ENCODE measurements at regions not wholly inside any gene's neighbourhood (a gene's known extent, or its start where the extent isn't known, plus 50 kb on each side); places are given as distances from the start of the nearest gene placed in this dataset.

DNA sequence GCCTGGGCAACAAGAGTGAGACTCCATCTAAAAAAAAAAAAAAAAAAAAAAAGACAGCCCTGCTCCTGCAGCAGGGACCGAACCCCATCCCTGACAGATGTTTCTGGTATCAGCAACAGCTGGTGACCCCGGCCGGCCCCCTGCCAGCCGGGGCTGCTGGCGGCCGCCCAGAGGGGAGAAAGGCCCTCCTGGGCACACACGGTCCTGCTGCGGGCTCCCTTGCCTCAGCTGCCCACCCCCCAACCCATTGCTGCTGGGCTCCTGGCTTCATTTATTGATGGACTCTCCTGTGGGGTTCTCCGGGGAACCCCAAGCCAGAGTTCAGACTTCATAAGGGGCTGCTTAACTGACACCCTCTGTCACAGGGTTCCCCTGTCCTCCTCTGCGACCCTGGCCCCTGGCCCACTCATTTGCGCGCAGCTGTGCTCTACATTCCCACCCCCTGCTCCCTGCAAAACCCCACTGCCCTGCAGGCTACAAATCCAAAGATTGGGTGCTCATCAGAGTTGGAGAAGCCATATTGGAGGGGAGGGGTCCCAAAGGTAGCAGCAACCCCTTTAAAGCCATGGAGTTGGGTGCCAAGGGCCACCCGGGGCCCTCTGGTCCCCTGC lies 103.6 kb upstream of the RTL1 start:
- ATAC-seq (ENCODE audit: low read depth in 2 of 2) (no peak), DNase-seq (no peak)
- H3K9me3 Mint-ChIP-seq, result peaks cover 1 to 8% (median 7%) of the 10 kb centered on the region in 7 donors
- peaks cover 4 to 23% (median 13%) of the 10 kb centered on the region in 3 donors for H3K4me1 Mint-ChIP-seq
- H3K36me3 Mint-ChIP-seq, result peaks cover 0 to under 1% of the 10 kb centered on the region in 2 donors
- no peak overlapping the region for H3K4me3 Mint-ChIP-seq
- H3K27me3 Mint-ChIP-seq, result peaks cover 4 to 30% (median 16%) of the 10 kb centered on the region in 3 donors
- H3K27ac Mint-ChIP-seq, result no peak overlapping the region

- Mint-ChIP-seq H3K9me3 (peaks cover 4 to 14% (median 12%) of the 10 kb centered on the region in 7 donors), H3K4me3 (no peak overlapping the region), H3K27ac (no peak overlapping the region), H3K27me3 (peaks cover 4 to 25% (median 15%) of the 10 kb centered on the region in 3 donors), H3K36me3 (peaks cover 0 to 3% of the 10 kb centered on the region in 2 donors), H3K4me1 (peaks cover 4 to 23% (median 13%) of the 10 kb centered on the region in 3 donors)
- ATAC-seq (ENCODE audit: low read depth in 2 of 2) (no peak), DNase-seq (no peak)
Measured at GRCh38 chr14:101007765-101008164, 104.2 kb upstream of the RTL1 start.

DNA sequence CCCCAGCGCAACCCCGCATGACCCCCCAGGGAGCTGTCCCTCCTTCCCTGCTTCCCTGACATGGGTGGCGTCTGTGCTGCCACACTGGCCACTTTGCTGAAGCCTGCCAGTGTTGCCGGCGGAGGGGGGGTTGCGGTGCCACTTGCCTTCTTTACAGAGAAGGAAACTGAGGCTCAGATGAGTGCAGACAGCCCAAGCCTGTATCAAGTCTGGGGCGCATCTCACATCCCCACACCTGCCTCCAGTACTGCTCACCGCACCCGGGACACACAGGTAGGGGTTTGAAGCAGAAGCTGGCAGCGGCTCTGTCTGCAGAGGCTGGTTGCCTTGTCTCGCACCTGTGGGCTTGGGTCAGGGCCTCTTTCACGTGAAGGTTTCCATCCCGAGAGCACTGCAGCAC lies 104.7 kb upstream of the RTL1 start:
- peaks cover 4 to 21% (median 10%) of the 10 kb centered on the region in 3 donors for H3K27me3 Mint-ChIP-seq
- H3K9me3 Mint-ChIP-seq, result peaks cover 4 to 17% (median 13%) of the 10 kb centered on the region in 7 donors
- peaks cover 4 to 23% (median 13%) of the 10 kb centered on the region in 3 donors for H3K4me1 Mint-ChIP-seq
- no peak overlapping the region for H3K27ac Mint-ChIP-seq
- H3K4me3 Mint-ChIP-seq, result no peak overlapping the region
- peaks cover 0 to 3% of the 10 kb centered on the region in 2 donors for H3K36me3 Mint-ChIP-seq
- DNase-seq (no peak), ATAC-seq (ENCODE audit: low read depth in 2 of 2) (no peak)

- H3K4me3 Mint-ChIP-seq, result no peak overlapping the region
- ATAC-seq (ENCODE audit: low read depth in 2 of 2), result no peak
Measured at GRCh38 chr14:101008631-101009336, 105.3 kb upstream of the RTL1 start.

DNA sequence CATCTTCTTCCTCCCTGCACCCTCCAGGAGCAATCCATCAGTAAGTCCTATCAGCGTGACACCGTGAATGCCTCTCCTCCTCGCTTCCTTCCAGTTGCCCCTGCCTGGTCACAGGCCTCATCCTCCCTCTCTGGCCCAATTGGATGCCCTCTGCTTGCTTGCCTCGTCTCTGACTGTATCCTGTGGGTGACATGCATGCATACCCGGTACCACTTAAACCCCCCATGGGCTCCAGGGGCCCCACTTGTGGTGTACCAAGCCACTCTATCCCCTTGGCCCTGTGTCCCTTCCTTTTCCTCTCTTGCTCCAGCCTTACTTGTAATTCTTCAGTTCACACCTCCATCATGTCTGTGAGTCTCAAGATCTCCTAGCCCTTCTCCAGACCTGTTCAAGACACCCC lies 106.0 kb upstream of the RTL1 start:
- Mint-ChIP-seq H3K4me1 (peaks cover 4 to 21% (median 13%) of the 10 kb centered on the region in 3 donors), H3K27me3 (peaks cover 4 to 9% (median 9%) of the 10 kb centered on the region in 3 donors), H3K36me3 (peaks cover 0 to 3% of the 10 kb centered on the region in 2 donors), H3K9me3 (peaks cover 4 to 17% (median 14%) of the 10 kb centered on the region in 7 donors), H3K4me3 (peak overlapping the region in 1 of 8 donors; percentile 44), H3K27ac (peak overlapping the region in 1 of 6 donors; percentile 80)
- no peak for DNase-seq
- ATAC-seq (ENCODE audit: low read depth in 2 of 2), result no peak

More at GRCh38 chr14:101008631-101009336, 105.3 kb upstream of the RTL1 start:
- Mint-ChIP-seq H3K27ac (no peak overlapping the region), H3K9me3 (peaks cover 4 to 17% (median 13%) of the 10 kb centered on the region in 7 donors), H3K4me1 (peaks cover 4 to 23% (median 13%) of the 10 kb centered on the region in 3 donors), H3K36me3 (peaks cover 0 to 3% of the 10 kb centered on the region in 2 donors), H3K27me3 (peaks cover 4 to 16% (median 9%) of the 10 kb centered on the region in 3 donors)
- no peak for DNase-seq

- ATAC-seq (ENCODE audit: low read depth in 2 of 2), result no peak
- Mint-ChIP-seq H3K27ac (no peak overlapping the region), H3K36me3 (peaks cover 0 to 3% of the 10 kb centered on the region in 2 donors), H3K4me1 (peaks cover 4 to 13% (median 9%) of the 10 kb centered on the region in 3 donors), H3K27me3 (peaks cover 4 to 9% (median 6%) of the 10 kb centered on the region in 3 donors), H3K4me3 (no peak overlapping the region), H3K9me3 (peaks cover 4 to 17% (median 14%) of the 10 kb centered on the region in 7 donors)
- no peak for DNase-seq
Measured at GRCh38 chr14:101010293-101010692, 106.8 kb upstream of the RTL1 start.

DNA sequence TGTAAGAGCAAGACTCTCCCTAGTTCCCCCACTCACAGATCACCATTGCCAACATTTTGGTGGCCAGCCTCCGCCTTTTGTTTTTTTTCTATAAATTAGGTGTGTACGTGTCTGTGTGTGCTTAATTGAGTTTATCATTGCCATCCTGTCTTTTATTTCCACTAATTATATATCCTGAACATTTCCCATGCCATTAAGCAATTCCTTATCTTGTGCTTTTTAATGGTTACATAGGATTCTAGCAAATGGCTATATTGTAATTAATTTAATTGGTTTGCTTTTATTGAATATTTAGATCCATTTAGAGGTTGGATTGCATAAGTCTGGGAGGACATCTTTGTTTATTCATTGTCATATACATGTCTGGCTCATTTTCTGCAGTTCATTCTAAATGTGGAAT lies 107.3 kb upstream of the RTL1 start:
- DNase-seq (no peak), ATAC-seq (ENCODE audit: low read depth in 2 of 2) (no peak)
- no peak overlapping the region for H3K4me3 Mint-ChIP-seq
- peaks cover 2 to 8% (median 4%) of the 10 kb centered on the region in 3 donors for H3K4me1 Mint-ChIP-seq
- H3K27me3 Mint-ChIP-seq, result peaks cover 2 to 9% (median 6%) of the 10 kb centered on the region in 3 donors
- H3K27ac Mint-ChIP-seq, result no peak overlapping the region
- H3K36me3 Mint-ChIP-seq, result peaks cover 0 to 3% of the 10 kb centered on the region in 2 donors
- peaks cover 4 to 17% (median 14%) of the 10 kb centered on the region in 7 donors for H3K9me3 Mint-ChIP-seq

DNA sequence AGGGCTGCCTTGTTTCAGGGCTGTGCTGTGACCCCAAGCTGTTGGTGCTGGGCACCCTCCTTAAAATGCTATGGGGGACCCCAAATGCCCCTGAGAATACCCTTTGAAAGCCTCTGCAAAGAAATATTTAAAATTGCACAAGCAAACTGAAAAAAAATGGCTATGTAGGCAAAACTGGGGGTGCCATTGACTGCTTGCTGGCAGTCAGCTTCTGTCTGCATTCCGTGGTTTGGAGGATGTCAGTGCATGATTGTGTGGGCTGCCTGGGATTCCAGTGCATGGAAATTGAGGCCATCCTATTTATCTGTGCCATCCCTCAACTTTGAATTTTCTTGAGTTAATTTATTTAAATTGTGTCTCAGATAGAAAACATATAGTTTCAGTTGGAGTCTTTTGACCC lies 113.7 kb upstream of the RTL1 start:
- H3K9me3 Mint-ChIP-seq, result peaks cover 6 to 15% (median 14%) of the 10 kb centered on the region in 7 donors
- peaks cover under 1 to 12% of the 10 kb centered on the region in 2 donors for H3K36me3 Mint-ChIP-seq
- no peak overlapping the region for H3K27ac Mint-ChIP-seq
- no peaks in the 10 kb centered on the region for H3K4me1 Mint-ChIP-seq
- H3K4me3 Mint-ChIP-seq, result no peak overlapping the region
- peaks cover 12 to 32% (median 25%) of the 10 kb centered on the region in 3 donors for H3K27me3 Mint-ChIP-seq
- ATAC-seq (ENCODE audit: low read depth in 2 of 2) (no peak), DNase-seq (no peak)

DNA sequence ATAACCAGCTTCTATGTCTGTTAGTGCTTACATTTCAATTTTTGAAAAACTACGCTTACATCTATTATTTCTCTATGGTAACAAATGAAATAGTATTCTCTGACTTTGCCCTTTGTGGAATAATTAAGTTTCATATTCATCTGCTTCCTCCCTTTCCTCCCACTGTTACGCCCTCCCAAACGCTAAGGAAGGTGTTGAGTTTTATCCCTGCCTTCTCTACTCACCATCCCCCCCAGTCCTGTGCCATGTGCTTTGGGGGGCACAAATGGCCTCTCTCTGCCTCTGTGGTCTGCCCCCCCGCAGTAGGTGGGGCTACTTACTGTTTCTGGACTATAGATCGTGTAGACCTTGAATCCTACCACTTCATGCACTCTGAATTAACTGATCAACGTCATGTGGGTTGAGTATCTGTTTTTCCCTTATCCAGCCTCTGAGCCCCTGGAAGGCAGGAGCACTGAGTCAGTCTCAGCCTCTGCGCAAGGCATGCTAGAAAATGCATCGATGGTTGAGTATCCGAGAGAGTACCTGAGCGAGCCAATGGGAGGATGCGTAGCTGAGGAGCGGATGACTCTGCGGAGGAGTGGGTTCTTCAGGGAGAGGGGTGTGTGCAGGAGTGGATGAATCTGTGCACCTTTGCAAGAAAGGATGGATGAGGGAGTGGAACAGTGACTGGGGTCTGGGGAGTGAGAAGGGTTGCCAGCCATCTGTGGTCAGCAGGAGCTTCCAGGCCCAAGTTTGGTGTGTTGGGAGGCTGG lies 114.5 kb upstream of the RTL1 start:
- Mint-ChIP-seq H3K9me3 (peaks cover 2 to 13% (median 8%) of the 10 kb centered on the region in 7 donors), H3K4me3 (no peak overlapping the region), H3K36me3 (peaks cover 0 to 12% of the 10 kb centered on the region in 2 donors), H3K27ac (peak overlapping the region in 2 of 6 donors; percentile 53 to 63), H3K4me1 (no peaks in the 10 kb centered on the region), H3K27me3 (peaks cover 16 to 32% (median 25%) of the 10 kb centered on the region in 3 donors)
- DNase-seq (no peak), ATAC-seq (ENCODE audit: low read depth in 2 of 2) (no peak)

DNA sequence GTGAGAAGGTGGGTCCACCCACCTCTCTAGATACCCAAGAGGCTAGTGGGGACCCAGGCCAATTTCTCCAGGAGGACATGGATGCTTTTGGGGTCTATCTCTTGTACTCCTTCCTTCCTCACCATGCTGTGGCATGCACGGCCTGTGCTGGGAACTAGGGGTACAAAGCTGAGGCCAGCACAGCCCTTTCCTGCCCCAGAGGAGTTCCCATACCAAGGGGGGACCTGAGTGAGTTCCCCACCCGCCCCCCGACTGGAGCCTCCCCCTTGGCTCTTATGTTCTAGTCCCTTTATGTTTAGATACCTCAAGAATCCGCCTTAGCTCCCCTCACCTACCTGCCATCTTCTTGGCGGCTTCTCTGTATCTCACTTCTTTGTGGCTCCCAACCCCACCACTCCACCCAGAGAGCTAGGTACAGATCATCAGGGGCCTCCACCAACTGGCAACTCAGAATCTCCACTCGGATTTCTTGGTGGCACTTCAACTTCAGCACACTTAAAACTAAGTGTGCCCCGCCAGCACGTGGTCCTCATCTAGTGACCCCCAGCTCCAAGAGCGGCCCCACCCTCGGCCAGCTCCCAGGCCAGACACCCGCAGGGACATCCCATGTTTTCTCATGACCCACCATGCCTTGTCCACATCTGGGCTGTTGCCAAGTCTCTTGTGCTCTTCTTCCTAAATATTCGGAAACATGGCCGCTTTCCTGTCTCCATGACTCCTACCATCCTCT lies 115.2 kb upstream of the RTL1 start:
- no peaks in the 10 kb centered on the region for H3K4me1 Mint-ChIP-seq
- peaks cover 16 to 32% (median 25%) of the 10 kb centered on the region in 3 donors for H3K27me3 Mint-ChIP-seq
- H3K4me3 Mint-ChIP-seq, result no peak overlapping the region
- H3K36me3 Mint-ChIP-seq, result peaks cover 0 to 12% of the 10 kb centered on the region in 2 donors
- peaks cover 2 to 13% (median 8%) of the 10 kb centered on the region in 7 donors for H3K9me3 Mint-ChIP-seq
- H3K27ac Mint-ChIP-seq, result no peak overlapping the region
- ATAC-seq (ENCODE audit: low read depth in 2 of 2) (no peak), DNase-seq (no peak)

- peaks cover 16 to 32% (median 25%) of the 10 kb centered on the region in 3 donors for H3K27me3 Mint-ChIP-seq
- no peak overlapping the region for H3K4me3 Mint-ChIP-seq
- H3K9me3 Mint-ChIP-seq, result peaks cover 0 to 13% (median 7%) of the 10 kb centered on the region in 7 donors
- peaks cover 0 to 12% of the 10 kb centered on the region in 2 donors for H3K36me3 Mint-ChIP-seq
- peak overlapping the region in 1 of 6 donors; percentile 47 for H3K27ac Mint-ChIP-seq
- no peak for DNase-seq
- H3K4me1 Mint-ChIP-seq, result no peaks in the 10 kb centered on the region
- ATAC-seq (ENCODE audit: low read depth in 2 of 2), result no peak
Measured at GRCh38 chr14:101019541-101019940, 116.0 kb upstream of the RTL1 start.

GRCh38 chr14:101019990-101020710 lies 116.6 kb upstream of the RTL1 start:
- Mint-ChIP-seq H3K36me3 (peaks cover 0 to 12% of the 10 kb centered on the region in 2 donors), H3K9me3 (peaks cover 0 to 17% (median 7%) of the 10 kb centered on the region in 7 donors), H3K27me3 (peaks cover 16 to 32% (median 25%) of the 10 kb centered on the region in 3 donors), H3K4me3 (no peak overlapping the region), H3K27ac (no peak overlapping the region), H3K4me1 (no peaks in the 10 kb centered on the region)
- ATAC-seq (ENCODE audit: low read depth in 2 of 2), result no peak
- DNase-seq, result no peak

All from naive B cell (primary cell).